GM18499 (cell line): ENCODE measurements at regions not wholly inside any gene's neighbourhood (a gene's known extent, or its start where the extent isn't known, plus 50 kb on each side); places are given as distances from the start of the nearest gene placed in this dataset.
"Not testable (repeated sequence)": the region's sequence is repeated elsewhere in the genome, so short reads cannot be mapped to it uniquely, and the experiment has no call there.

Experiments
- ATAC-seq: cut with Tn5 transposase; IDR thresholded peaks from one replicate; pipeline ENCODE4 v1.9.1; 2021; ENCODE audit warnings: moderate number of reproducible peaks; ENCODE audit not compliant: insufficient read depth, unreplicated experiment

GRCh38 chr10:64159910-64160872 is 639.0 kb downstream of the REEP3 start:
- no peak for ATAC-seq

DNA sequence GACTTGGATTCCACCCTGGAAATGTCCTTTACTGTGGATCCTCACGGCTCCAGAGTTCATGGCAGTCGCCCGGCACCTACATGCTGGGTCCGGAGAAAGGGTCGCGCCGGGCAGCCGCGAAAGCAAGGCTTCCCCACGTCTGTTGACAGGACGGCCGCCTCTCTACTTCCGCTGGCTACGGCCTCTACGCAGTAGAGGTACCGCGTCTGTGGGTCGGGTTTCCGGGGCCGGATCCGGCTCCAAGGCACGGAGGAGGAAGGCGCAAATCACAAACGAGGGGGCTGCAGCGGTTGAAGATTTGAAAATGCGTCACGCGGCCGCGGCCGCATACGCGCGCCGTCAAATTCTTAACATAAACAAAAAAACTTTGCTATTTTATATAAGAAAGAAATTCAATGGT is 649.6 kb downstream of the REEP3 start:
- ATAC-seq = no peak

GRCh38 chr10:64173826-64174225 is 652.6 kb downstream of the REEP3 start:
- no peak for ATAC-seq

- ATAC-seq = no peak
Measured at GRCh38 chr10:64174666-64175255, 653.6 kb downstream of the REEP3 start.

GRCh38 chr10:64175271-64175962 is 654.2 kb downstream of the REEP3 start:
- ATAC-seq = no peak

DNA sequence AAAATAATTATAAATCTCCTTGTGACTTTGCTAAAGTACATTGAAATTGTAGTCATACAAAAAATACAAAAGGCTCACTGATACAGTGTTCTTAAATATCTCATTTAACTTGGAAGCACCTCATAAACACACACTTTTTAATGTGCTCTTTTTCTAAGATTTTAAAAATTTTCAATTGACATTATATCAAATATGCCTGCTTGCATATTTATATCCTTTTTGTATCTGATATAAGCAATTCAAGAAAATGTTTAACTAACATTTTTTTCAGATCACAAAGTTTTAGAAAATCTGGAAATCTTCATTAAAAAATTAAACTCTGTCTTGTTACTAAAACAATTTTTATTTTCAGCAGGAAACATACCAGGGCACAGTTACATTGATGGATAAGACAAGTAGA is 661.5 kb downstream of the REEP3 start:
- ATAC-seq = no peak

- no peak for ATAC-seq
Measured at GRCh38 chr10:64191286-64191685, 670.1 kb downstream of the REEP3 start.

- ATAC-seq = no peak
Measured at GRCh38 chr10:64196638-64197315, 675.6 kb downstream of the REEP3 start.

GRCh38 chr10:64201936-64202335 is 680.7 kb downstream of the REEP3 start:
- no peak for ATAC-seq

DNA sequence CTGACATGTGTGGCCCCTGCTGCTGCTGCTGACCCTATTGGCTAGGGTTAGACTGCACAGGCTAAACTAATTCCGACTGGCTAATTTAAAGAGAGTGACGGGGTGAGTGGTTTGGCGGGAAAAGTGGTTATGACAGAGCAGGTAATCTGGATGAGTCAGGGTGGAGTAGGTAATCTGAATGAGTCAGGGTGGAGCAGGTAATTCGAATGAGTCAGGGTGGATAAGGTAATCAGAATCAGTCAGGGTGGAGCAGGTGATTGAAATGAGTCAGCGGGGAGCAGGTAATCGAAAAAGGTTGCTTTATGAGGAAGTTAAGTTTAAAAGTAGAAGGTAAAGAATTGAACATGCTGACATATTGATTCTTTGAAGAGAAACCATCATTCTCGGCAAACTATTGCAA is 683.3 kb downstream of the REEP3 start:
- ATAC-seq = not testable (repeated sequence)

GRCh38 chr10:64206409-64206808 is 685.2 kb downstream of the REEP3 start:
- no peak for ATAC-seq

- ATAC-seq = no peak
Measured at GRCh38 chr10:64209561-64209960, 688.4 kb downstream of the REEP3 start.

DNA sequence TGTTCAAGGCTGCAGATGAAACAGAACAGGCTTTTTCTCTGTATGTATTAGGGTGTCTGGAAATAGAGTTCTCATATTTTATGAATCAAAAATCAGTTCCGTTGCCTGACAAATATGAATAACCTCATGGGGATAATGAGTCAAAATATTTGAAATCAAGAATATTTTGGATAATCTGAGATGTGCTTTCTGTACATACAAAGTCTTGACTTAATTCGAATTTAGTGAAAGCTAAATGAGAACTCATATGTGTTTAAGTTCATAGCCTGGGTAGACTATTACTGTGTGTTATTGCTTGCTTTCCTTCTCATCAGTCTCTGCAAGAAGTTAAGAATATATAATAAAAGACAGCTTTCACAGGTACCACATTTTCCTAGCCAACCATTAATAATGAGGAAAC is 689.0 kb downstream of the REEP3 start:
- ATAC-seq = no peak

GRCh38 chr10:64211466-64211865 is 690.3 kb downstream of the REEP3 start:
- no peak for ATAC-seq

DNA sequence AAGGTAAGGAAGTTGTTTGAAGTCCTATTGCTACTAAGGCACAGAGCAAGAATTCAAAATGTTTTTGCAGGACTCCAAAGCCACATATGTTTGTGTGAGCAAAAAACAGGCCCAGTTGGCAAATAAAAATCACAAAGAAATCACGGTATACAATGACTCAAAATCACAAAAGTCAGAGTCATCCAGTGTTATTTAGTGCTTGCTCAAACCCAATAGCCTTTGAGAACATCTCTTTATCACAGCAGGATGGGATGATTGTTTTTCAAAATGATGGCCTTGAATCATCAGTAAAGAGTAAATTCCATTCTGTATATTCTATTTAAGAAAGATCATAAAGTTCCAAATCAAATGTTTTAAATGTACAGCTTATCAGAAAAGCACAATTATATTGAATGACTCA is 693.9 kb downstream of the REEP3 start:
- ATAC-seq = no peak

GRCh38 chr10:64219271-64220025 is 698.2 kb downstream of the REEP3 start:
- no peak for ATAC-seq

DNA sequence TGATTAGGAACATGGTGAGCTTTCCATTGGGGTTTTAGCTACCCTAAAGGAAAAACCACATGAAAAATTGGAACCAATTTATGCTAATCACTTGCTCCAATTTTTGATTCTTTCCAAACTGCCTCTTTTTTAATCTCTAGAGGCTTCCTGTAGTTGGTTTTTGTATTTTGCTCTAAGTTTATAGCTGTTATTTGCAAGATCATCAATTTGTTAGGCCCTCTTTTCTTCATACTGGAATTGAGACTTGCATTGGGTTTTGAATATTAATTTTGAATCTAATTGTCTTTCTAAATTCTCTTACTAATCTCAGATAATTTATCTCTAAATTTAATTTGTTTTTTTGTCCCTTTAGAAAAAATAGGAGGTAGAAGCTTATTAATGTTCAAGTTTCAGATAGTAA is 713.3 kb downstream of the REEP3 start:
- no peak for ATAC-seq

DNA sequence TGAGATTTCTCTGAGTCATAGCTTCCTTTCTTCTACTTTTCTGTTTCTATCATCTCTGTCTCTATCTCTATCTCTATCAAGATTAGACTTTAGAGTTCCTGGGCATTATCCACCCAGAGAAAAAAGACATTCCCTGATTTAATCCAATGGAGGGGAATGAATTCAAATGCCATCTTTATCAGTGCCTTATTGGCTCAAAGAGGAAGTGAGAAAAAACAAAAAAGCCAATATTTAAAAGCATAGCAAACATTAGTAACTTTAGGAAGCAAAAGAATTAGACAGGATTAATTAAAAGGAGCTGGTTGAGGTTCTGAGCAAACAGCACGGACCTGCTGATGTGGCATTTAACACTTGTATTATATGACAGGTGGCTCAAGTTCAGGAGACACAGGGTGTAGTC is 736.5 kb downstream of the REEP3 start:
- no peak for ATAC-seq

DNA sequence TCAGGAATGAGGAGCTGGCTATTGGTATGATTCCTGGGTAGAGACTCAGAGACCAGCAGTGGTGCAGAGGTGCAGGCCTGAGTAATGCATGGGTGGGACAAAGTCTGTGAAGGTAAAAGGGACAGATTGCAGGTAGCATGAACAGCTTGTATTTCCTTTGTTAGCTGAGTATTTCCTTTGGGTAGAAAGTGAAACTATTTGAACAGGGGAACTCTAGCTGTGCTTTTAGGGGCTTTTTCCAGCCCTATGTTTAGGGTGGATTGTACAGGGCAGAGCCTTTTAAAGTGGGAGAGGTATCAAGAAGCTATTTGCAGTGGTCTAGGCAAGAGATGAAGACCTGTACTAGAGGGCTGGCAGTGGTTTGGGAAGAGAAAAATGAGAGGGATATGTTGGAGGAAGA is 739.9 kb downstream of the REEP3 start:
- ATAC-seq = peak; percentile 66

DNA sequence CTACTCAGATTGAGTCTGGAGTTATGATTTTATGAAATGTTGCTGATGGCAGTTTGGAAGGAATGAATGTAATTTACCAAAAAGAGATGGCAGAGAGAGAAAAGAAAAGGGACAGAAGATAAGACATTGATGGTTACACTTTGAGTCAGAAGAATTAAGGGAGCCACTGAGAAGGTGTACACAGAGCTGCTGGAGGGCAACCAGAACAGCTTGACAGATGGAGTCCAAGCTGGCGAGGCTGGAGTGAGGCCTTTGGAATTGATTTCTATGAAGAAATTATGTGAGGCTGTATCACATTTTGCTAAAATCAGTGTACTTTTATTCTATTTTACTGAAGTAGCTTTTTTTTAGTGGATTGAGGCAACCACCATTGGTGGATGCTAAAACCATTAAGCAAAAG is 740.5 kb downstream of the REEP3 start:
- ATAC-seq = no peak
